Natural killer cell treated with Interleukin-12 subunit alpha and Interleukin-12 subunit beta and Interleukin-15 and Interleukin-18, amount 100 ng/mL, for 72 hours (primary cell): ENCODE measurements at regions not wholly inside any gene's neighbourhood (a gene's known extent, or its start where the extent isn't known, plus 50 kb on each side); places are given as distances from the start of the nearest gene placed in this dataset.

Source experiments
- ATAC-seq, 2 donors: fragments of 150-1000 bp; cut with Tn5 transposase in 1 of 2; sonication (Bioruptor Pico), chemical (Tn5 transposase) in 1 of 2; 2 replicates each; pipeline ENCODE4 v1.10.0; 2021
- DNase-seq: peaks from one replicate; pipeline ENCODE4 v3.0.0; 2022; ENCODE audit warnings: low spot score
- H3K27ac Mint-ChIP-seq, 2 donors: 1 replicate in 1 of 2; 2 replicates in 1 of 2; pipeline ENCODE4 v1.8.0; 2022; ENCODE audit warnings: mixed read lengths in 2 of 2, mild to moderate bottlenecking in 1 of 2, moderate library complexity in 1 of 2
- H3K27me3 Mint-ChIP-seq, 2 donors: 1 replicate in 1 of 2; 2 replicates in 1 of 2; pipeline ENCODE4 v1.8.0; 2022; ENCODE audit warnings: mixed read lengths in 2 of 2
- H3K36me3 Mint-ChIP-seq: one replicate; pipeline ENCODE4 v1.8.0; 2022; ENCODE audit warnings: mixed read lengths
- H3K4me1 Mint-ChIP-seq, 2 donors: 1 replicate in 1 of 2; 2 replicates in 1 of 2; pipeline ENCODE4 v1.8.0; 2022; ENCODE audit warnings: low read depth in 2 of 2, mixed read lengths in 2 of 2, mild to moderate bottlenecking in 1 of 2
- H3K4me3 Mint-ChIP-seq: one replicate; pipeline ENCODE4 v1.8.0; 2022; ENCODE audit warnings: mixed read lengths
- H3K9me3 Mint-ChIP-seq: 2 replicates; pipeline ENCODE4 v1.8.0; 2022; ENCODE audit warnings: mixed read lengths

DNA sequence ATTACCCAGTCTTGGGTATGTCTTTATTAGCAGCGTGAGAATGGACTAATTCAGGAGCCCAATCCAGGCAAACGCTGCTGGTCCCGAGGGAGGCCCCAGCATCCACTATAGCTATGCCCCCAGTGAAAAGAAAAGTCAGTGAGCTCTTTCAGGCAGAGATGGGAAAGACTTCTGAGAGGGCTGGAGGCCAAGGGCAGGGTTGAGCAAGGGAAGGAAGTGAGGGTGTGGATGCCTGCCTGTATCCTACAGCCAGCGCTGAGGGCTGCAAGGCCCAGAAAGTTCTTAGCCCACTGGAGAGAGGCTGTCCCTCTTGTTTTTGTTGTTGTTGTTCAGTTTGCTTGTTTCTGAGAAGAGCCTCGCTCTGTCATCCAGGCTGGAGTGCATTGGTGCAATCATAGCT, 261.6 kb downstream of the ZEB1 start:
- H3K36me3 Mint-ChIP-seq = peaks cover 5% of the 10 kb centered on the region
- H3K9me3 Mint-ChIP-seq = peaks cover 2% of the 10 kb centered on the region
- ATAC-seq = no peak
- no peak overlapping the region for H3K4me3 Mint-ChIP-seq
- no peak for DNase-seq
- H3K27me3 Mint-ChIP-seq = peaks cover 12% of the 10 kb centered on the region in 2 donors
- H3K27ac Mint-ChIP-seq = no peak overlapping the region
- peaks cover 4 to 10% of the 10 kb centered on the region in 2 donors for H3K4me1 Mint-ChIP-seq
